ENCODE measurements at regions not wholly inside any gene's neighbourhood (a gene's known extent, or its start where the extent isn't known, plus 50 kb on each side); places are given as distances from the start of the nearest gene placed in this dataset.

GRCh38 chr13:59312776-59313175 is 851.0 kb downstream of the DIAPH3 start:
- TF ChIP-seq CTCF (IDR thresholded peaks at IDR 0.05; ENCODE audit: poor library complexity, severe bottlenecking) (no peak), MXI1 (conservative IDR thresholded peaks at IDR 0.05; ENCODE audit: poor library complexity, severe bottlenecking) (no peak), POLR2AphosphoS5 (IDR thresholded peaks at IDR 0.05) (no peak), EP300 (conservative IDR thresholded peaks at IDR 0.05; ENCODE audit: poor library complexity, severe bottlenecking) (no peak), RAD21 (conservative IDR thresholded peaks at IDR 0.05) (no peak), TAF1 (IDR thresholded peaks at IDR 0.05; ENCODE audit: low read depth) (no peak), EZH2 (IDR thresholded peaks at IDR 0.05; ENCODE audit: borderline replicate concordance, insufficient read depth, low read length, poor library complexity, severe bottlenecking) (no peak)
- TF ChIP-seq, protein P1, sequence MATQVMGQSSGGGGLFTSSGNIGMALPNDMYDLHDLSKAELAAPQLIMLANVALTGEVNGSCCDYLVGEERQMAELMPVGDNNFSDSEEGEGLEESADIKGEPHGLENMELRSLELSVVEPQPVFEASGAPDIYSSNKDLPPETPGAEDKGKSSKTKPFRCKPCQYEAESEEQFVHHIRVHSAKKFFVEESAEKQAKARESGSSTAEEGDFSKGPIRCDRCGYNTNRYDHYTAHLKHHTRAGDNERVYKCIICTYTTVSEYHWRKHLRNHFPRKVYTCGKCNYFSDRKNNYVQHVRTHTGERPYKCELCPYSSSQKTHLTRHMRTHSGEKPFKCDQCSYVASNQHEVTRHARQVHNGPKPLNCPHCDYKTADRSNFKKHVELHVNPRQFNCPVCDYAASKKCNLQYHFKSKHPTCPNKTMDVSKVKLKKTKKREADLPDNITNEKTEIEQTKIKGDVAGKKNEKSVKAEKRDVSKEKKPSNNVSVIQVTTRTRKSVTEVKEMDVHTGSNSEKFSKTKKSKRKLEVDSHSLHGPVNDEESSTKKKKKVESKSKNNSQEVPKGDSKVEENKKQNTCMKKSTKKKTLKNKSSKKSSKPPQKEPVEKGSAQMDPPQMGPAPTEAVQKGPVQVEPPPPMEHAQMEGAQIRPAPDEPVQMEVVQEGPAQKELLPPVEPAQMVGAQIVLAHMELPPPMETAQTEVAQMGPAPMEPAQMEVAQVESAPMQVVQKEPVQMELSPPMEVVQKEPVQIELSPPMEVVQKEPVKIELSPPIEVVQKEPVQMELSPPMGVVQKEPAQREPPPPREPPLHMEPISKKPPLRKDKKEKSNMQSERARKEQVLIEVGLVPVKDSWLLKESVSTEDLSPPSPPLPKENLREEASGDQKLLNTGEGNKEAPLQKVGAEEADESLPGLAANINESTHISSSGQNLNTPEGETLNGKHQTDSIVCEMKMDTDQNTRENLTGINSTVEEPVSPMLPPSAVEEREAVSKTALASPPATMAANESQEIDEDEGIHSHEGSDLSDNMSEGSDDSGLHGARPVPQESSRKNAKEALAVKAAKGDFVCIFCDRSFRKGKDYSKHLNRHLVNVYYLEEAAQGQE (IDR thresholded peaks at IDR 0.05; ENCODE audit: borderline replicate concordance), result no peak
